ENCODE measurements at regions not wholly inside any gene's neighbourhood (a gene's known extent, or its start where the extent isn't known, plus 50 kb on each side); places are given as distances from the start of the nearest gene placed in this dataset.

DNA sequence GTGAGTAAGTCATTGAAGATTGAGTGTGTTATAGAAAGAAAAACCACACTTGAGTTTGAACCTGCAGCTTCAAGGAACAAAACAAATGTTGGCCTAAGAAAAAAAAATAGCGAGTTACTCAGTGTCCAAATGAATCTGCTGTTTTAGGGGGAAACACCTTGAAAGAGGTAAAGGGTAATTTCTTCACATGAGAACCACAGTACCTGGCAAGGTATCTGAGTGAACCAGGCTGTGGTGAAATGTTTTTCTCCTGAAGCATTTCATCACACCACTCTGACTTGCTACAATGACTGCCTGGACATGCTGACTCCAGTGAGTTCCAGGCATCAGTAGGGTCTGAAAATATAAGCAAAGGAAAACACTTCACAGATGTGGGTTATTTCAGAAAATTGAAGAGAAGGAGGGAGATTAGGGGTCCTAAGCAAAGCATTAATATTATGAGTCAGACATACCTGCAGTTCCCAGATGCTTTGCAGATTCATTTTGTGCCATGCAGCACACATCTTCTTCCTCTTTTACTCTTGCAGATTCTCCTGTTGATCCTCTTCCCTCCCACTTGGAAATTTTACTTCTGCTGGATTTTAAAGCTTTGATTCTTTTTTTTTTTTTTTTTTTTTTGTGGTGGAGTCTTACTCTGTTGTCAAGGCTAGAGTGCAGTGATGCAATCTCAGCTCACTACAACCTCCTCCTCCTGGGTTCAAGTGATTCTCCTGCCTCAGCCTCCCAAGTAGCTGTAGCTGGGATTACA lies 206.2 kb upstream of the SGK1 start:
- DNase-seq (ENCODE audit: low read depth, low spot score), result no peak
- in situ Hi-C loops (cut with HindIII; ENCODE audit: low pct_unique_long_range_greater_than_20kb, low sequenced_read_pairs), result no loop called here

- no peak for DNase-seq (ENCODE audit: low read depth, low spot score)
Observed at GRCh38 chr6:134523051-134523450, 205.1 kb upstream of the SGK1 start.

DNA sequence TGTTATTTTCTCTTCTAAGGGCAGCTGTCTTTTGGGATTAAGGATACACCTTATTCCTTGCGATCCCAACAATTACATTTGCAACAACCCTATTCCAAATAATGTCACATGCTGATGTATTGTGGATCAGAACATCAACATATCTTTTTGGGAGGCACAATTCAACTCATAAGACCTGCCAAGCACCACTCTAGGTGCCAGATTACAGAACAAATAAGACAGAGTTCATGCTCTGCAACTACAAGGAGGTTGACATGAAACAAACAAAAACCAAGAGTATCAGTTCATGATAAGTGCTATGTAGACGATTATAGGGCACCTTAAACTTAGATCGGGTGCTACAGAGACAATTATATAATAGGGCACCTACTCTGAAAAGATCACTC lies 203.2 kb upstream of the SGK1 start:
- in situ Hi-C loops (cut with HindIII; ENCODE audit: low pct_unique_long_range_greater_than_20kb, low sequenced_read_pairs), result no loop called here

More at GRCh38 chr6:134523051-134523450, 205.1 kb upstream of the SGK1 start:
- in situ Hi-C loops (cut with HindIII; ENCODE audit: low pct_unique_long_range_greater_than_20kb, low sequenced_read_pairs), result no loop called here

DNA sequence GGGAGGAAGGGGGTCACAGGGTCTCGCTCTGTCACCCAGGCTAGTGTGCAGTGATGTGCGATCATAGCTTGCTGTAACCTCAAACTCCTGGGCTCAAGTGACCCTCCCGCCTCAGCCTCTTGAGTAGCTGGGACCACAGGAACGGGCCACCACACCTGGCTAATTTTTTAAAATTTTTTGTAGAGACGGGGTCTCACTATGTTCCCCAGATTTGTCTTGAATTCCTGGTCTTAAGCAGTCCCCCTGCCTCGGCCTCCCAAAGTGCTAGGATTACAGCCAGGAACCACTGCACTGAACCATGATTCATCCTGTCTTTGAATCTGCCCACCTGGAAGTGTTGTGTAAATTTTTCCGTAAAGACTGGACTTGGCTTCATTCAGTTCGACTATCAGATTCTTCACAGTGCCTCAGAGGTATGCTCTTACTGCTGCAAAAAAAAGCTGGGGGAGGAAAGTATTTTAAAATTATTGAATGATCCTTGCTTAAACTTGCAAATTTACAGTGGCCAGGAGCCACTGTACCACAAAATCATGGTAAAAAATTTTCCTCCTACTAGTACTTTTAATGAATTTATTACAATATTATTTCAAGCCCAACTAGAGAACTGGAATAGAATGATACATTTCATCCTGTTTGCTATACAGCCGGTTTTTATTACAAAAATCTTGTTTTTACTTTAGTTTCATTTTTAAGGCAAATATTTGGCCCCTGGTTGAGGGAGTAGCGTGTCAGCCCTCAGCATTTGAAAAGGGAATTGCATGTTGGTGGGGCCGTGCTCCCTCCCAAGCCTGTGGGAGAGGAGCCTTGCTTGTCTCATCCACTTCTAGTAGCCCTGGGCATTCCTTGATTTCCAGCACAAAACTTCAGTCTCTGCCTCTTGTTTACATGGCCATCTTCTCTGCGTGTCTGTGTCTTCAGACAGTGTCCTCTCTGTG lies 202.5 kb upstream of the SGK1 start:
- no peak for DNase-seq (ENCODE audit: low read depth, low spot score)
- in situ Hi-C loops (cut with HindIII; ENCODE audit: low pct_unique_long_range_greater_than_20kb, low sequenced_read_pairs), result no loop called here

More for the DNA sequence above, 203.2 kb upstream of the SGK1 start:
- no peak for DNase-seq (ENCODE audit: low read depth, low spot score)

DNA sequence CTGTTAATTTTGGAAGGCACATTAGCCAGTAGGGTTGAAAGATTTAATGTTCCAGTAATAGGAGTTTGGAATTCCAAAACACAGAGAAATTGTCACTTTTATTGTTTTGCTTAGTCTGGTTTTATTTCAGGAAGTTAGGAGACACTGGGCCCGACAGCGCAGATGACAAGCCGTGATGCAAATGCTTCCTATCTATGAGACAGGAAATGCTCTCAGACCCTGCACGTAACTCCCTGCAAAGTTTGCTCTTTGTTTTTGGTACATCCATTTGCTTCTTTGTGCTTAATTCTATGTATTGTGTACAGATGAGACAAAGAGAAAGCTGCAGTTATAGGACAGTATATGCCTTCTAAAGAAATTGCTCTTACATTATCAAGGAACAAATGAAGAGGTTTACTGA lies 201.6 kb upstream of the SGK1 start:
- DNase-seq (ENCODE audit: low read depth, low spot score), result peak; percentile 59

GRCh38 chr6:134517868-134518267 lies 200.0 kb upstream of the SGK1 start:
- in situ Hi-C loops (cut with HindIII; ENCODE audit: low pct_unique_long_range_greater_than_20kb, low sequenced_read_pairs), result no loop called here
- DNase-seq (ENCODE audit: low read depth, low spot score), result no peak

More for the DNA sequence above, 201.6 kb upstream of the SGK1 start:
- in situ Hi-C loops (cut with HindIII; ENCODE audit: low pct_unique_long_range_greater_than_20kb, low sequenced_read_pairs), result no loop called here

DNA sequence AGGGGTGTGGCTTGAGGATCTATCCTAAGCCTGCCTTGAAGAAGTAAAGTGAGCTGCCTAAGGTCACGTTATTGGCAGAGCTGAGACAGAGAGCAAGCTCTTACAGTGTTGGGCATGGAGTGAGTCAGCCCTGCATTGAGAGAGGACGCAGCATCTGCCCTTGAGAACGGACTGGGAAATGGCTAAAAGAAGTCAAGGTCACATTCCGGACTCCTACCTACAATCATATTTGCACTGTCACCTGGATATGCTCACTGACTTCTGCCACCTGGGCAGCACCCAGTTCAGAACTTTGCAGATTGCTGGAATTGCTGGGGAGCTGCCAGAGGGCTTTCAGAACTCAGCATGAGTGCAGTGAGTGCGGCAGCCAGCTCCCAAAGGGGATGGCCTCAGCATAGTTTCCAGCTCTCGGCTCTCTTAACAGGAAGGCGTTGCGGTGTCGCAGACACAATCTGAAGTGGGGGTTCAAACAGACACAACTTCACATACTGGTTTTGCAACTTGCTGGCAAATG lies 199.3 kb upstream of the SGK1 start:
- in situ Hi-C loops (cut with HindIII; ENCODE audit: low pct_unique_long_range_greater_than_20kb, low sequenced_read_pairs), result no loop called here
- DNase-seq (ENCODE audit: low read depth, low spot score), result peak; percentile 95

DNA sequence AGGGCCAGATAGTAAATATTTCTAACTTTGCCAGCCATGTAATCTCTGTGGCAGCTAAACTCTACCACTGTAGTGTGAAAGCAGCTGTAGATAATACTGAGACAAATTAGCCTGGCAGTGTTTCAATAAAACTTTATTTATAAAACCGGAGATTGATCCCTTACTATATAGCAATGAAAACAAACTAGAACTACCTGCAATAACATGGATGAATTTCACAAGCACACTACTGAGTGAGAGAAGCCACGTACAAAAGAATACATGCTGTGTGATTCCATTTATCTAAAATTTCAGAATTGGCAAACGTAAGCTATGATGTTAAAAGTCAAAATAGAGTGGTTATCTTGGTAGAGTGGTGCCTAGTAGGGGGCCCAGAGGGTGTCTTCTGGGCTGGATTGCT lies 198.7 kb upstream of the SGK1 start:
- DNase-seq (ENCODE audit: low read depth, low spot score), result no peak
- in situ Hi-C loops (cut with HindIII; ENCODE audit: low pct_unique_long_range_greater_than_20kb, low sequenced_read_pairs), result no loop called here

DNA sequence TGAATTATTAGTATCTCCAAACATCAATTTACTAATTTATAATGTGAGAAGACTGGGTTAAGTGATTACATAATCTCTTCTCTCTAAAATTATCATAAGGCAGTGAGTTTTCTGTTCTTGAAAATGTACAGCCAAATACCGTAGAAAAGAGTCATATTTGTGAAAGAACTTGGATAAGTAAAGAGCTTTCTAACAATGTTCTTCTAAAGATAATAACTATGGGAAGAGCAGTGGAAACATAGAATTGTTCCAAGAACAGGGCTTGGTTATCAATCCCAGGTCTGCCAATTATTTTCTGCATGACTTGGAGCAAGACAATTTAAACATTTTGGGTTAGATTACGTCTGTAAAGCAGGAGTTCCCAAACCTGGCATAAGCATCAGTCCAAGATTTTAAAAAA lies 198.1 kb upstream of the SGK1 start:
- no peak for DNase-seq (ENCODE audit: low read depth, low spot score)
- in situ Hi-C loops (cut with HindIII; ENCODE audit: low pct_unique_long_range_greater_than_20kb, low sequenced_read_pairs), result no loop called here

- DNase-seq (ENCODE audit: low read depth, low spot score), result peak; percentile 59
- in situ Hi-C loops (cut with HindIII; ENCODE audit: low pct_unique_long_range_greater_than_20kb, low sequenced_read_pairs), result no loop called here
Observed at GRCh38 chr6:134512981-134513391, 195.1 kb upstream of the SGK1 start.

DNA sequence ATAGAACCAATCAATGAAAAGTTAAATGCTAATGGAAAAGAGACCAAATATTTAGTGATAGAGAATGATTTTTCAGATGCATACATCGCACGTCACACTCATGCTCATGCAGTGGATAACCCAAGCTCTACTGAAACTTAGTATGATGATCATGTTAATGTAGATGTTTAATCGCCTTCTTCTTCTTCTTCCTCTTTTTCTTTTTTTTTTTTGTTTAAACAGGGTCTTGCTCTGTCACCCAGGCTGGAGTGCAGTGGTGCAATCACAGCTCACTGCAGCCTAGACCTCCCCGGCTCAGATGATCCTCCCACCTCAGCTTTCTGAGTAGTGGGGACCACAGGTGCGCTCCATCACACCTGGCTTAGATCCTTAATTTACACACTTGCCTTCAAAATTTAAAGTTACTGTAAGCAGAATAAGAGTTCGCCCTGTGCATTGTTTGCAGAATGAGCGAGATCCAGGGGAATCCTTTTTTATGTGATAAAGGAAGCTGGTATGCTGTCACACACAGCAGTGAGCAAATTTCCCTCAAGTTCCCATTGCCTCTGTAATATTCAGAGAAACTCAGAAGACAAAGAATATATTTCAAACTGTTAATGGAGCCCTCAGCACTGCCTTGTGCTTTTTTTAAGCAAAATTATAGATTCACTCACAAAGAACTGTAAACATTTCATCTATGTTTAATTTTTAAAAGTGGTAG lies 194.2 kb upstream of the SGK1 start:
- in situ Hi-C loops (cut with HindIII; ENCODE audit: low pct_unique_long_range_greater_than_20kb, low sequenced_read_pairs), result no loop called here

DNA sequence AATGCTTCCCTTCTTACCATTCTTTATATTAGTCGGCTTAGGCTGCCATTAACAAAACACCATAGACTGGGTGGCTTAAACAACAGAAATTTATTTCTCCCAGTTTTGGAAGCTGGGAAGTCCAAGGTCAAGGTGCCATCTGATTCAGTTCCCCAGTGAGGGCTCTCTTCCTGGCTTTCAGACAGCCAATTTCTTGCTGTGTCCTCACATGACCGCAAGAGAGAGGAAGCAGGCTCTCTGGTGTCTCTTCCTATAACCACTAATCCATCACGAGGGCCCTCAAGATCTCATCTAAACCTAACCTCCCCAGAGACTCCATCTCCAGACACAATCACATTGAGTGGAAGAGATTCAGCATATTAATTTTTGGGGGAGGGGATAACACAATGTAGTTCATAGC lies 193.0 kb upstream of the SGK1 start:
- in situ Hi-C loops (cut with HindIII; ENCODE audit: low pct_unique_long_range_greater_than_20kb, low sequenced_read_pairs), result no loop called here
- peak; percentile 95 for DNase-seq (ENCODE audit: low read depth, low spot score)

More for the DNA sequence above, 194.2 kb upstream of the SGK1 start:
- DNase-seq (ENCODE audit: low read depth, low spot score), result no peak

DNA sequence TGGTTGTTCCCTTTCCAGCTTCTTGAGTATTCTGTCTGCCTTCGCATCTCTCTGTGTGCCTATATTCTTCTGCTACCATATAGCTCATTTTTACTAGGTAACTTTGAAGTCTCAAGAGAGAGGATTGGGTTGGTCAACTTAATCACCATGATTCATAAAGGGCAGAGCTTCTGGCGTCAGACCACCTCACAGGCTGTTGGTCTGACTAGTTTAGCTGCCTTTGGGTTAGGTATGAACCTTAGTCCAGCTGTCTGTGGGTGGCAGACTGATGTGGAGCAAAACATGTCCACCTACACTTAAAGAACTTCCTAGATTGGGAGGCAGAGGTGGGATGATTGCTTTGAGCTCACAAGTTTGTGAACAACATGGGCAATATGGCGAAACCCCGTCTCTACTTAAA lies 192.2 kb upstream of the SGK1 start:
- in situ Hi-C loops (cut with HindIII; ENCODE audit: low pct_unique_long_range_greater_than_20kb, low sequenced_read_pairs), result no loop called here
- no peak for DNase-seq (ENCODE audit: low read depth, low spot score)

DNA sequence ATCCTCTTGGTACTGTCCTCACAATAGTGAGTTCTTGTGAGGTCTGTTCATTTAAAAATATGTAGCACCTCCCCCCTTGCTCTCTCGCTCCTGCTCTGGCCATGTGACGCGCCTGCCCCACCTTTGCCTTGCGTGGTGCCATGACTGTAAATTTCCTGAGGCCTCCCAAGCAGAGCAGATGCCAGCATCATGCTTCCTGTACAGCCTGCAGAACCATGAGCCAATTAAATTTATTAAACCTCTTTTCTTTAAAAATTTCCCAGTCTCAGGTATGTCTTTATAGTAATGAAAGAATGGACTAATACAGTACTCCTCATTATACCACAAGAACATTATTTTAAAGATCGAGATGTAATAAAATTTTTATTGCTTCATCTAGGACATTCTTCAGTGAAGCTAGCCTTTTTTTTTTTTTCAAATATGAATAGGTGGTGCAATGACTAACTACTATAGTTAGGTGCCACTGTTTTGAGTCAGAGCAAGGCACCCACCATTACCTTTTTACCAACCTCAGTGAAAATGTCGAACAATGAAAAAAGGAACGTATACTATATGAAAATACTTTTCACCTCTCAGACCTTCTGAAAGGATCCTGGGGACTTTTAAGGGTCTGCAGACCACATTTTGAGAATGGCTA lies 191.1 kb upstream of the SGK1 start:
- in situ Hi-C loops (cut with HindIII; ENCODE audit: low pct_unique_long_range_greater_than_20kb, low sequenced_read_pairs), result no loop called here
- DNase-seq (ENCODE audit: low read depth, low spot score), result no peak

- in situ Hi-C loops (cut with HindIII; ENCODE audit: low pct_unique_long_range_greater_than_20kb, low sequenced_read_pairs), result no loop called here
- no peak for DNase-seq (ENCODE audit: low read depth, low spot score)
Observed at GRCh38 chr6:134506162-134506561, 188.2 kb upstream of the SGK1 start.

DNA sequence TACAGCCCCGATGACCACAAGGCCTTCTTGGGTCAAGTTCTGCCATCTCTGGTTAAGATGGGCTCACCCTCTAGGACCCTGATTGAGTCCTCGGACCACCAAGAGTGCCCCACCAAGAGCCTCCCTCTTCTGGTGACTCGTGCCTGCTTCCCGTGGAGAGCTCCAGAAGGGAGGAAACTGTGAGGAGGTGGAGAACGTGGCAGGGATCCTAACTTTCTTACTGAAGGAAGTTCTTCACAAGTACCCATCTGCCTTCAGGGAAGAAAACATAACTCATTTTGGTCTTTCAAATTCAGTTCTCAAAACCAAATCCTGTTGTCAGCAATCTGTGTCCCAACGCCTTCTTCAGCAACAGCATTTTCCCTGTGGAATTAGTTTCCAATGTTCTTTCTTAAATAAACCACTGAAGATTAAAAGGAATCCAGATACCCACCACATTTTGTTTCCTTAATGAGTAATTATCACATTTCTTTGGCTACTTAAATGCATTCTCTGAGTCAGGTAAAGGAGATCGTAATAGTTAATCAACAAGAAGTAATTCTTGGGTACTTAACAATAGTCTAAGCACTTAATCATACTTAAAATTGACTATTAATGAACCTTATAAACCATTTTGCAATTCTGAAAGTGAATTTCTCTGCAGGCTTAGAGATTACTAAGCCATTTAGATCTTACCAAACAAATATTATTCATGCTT lies 185.8 kb upstream of the SGK1 start:
- DNase-seq (ENCODE audit: low read depth, low spot score), result no peak
- in situ Hi-C loops (cut with HindIII; ENCODE audit: low pct_unique_long_range_greater_than_20kb, low sequenced_read_pairs), result no loop called here

Data from SK-MEL-5 (cell line).